Non-pigmented ciliary epithelial cell (primary cell): ENCODE measurements at regions not wholly inside any gene's neighbourhood (a gene's known extent, or its start where the extent isn't known, plus 50 kb on each side); places are given as distances from the start of the nearest gene placed in this dataset.

Source experiments
- DNase-seq: peaks from one replicate; pipeline ENCODE4 v3.0.0-alpha.2; 2010; ENCODE audit warnings: low read depth

- no peak for DNase-seq
Observed at GRCh38 chr2:217301142-217301925, 441.5 kb upstream of the TNP1 start.

GRCh38 chr2:217299590-217299989 lies 439.7 kb upstream of the TNP1 start:
- no peak for DNase-seq

GRCh38 chr2:217297096-217297495 lies 437.2 kb upstream of the TNP1 start:
- DNase-seq = no peak

GRCh38 chr2:217294818-217295217 lies 435.0 kb upstream of the TNP1 start:
- no peak for DNase-seq

- no peak for DNase-seq
Observed at GRCh38 chr2:217294211-217294610, 434.3 kb upstream of the TNP1 start.

GRCh38 chr2:217293607-217294006 lies 433.7 kb upstream of the TNP1 start:
- DNase-seq = no peak

- DNase-seq = no peak
Observed at GRCh38 chr2:217293046-217293445, 433.2 kb upstream of the TNP1 start.

GRCh38 chr2:217291259-217291658 lies 431.4 kb upstream of the TNP1 start:
- no peak for DNase-seq

- no peak for DNase-seq
Observed at GRCh38 chr2:217290467-217290866, 430.6 kb upstream of the TNP1 start.

GRCh38 chr2:217289907-217290280 lies 430.0 kb upstream of the TNP1 start:
- no peak for DNase-seq

GRCh38 chr2:217289177-217289906 lies 429.5 kb upstream of the TNP1 start:
- DNase-seq = no peak

GRCh38 chr2:217288472-217289063 lies 428.7 kb upstream of the TNP1 start:
- DNase-seq = no peak

GRCh38 chr2:217286833-217287232 lies 427.0 kb upstream of the TNP1 start:
- peak; percentile 63 for DNase-seq

GRCh38 chr2:217285926-217286325 lies 426.1 kb upstream of the TNP1 start:
- DNase-seq = no peak

- DNase-seq = no peak
Observed at GRCh38 chr2:217283460-217283859, 423.6 kb upstream of the TNP1 start.

GRCh38 chr2:217282531-217282930 lies 422.7 kb upstream of the TNP1 start:
- no peak for DNase-seq

GRCh38 chr2:217279556-217279955 lies 419.7 kb upstream of the TNP1 start:
- peak; percentile 77 for DNase-seq

- no peak for DNase-seq
Observed at GRCh38 chr2:217279140-217279539, 419.3 kb upstream of the TNP1 start.

GRCh38 chr2:217277646-217278398 lies 418.0 kb upstream of the TNP1 start:
- DNase-seq = peak; percentile 89

GRCh38 chr2:217276433-217276832 lies 416.6 kb upstream of the TNP1 start:
- no peak for DNase-seq

GRCh38 chr2:217275091-217275490 lies 415.2 kb upstream of the TNP1 start:
- DNase-seq = no peak

GRCh38 chr2:217274578-217274977 lies 414.7 kb upstream of the TNP1 start:
- no peak for DNase-seq
